NCI-H1436 treated with DMSO at 0.1 percent for 48 hours (cell line): ENCODE measurements at regions not wholly inside any gene's neighbourhood (a gene's known extent, or its start where the extent isn't known, plus 50 kb on each side); places are given as distances from the start of the nearest gene placed in this dataset.
"Not testable (repeated sequence)": the region's sequence is repeated elsewhere in the genome, so short reads cannot be mapped to it uniquely, and the experiment has no call there.

ENCODE experiments used
- DNase-seq: peaks from one replicate; lab custom pipeline; 2025; lab: John Stamatoyannopoulos, UW

- DNase-seq = no peak
These were observed 616.1 kb downstream of the MAFB start for GRCh38 chr20:40072907-40073306.

GRCh38 chr20:40056171-40056570 is 632.9 kb downstream of the MAFB start:
- DNase-seq = no peak

GRCh38 chr20:40055711-40056110 is 633.3 kb downstream of the MAFB start:
- no peak for DNase-seq

GRCh38 chr20:40054311-40054710 is 634.7 kb downstream of the MAFB start:
- DNase-seq = no peak

GRCh38 chr20:40050596-40050995 is 638.4 kb downstream of the MAFB start:
- DNase-seq = no peak

GRCh38 chr20:40049854-40050253 is 639.2 kb downstream of the MAFB start:
- DNase-seq = no peak

- DNase-seq = no peak
These were observed 642.3 kb downstream of the MAFB start for GRCh38 chr20:40046703-40047102.

- no peak for DNase-seq
These were observed 651.5 kb downstream of the MAFB start for GRCh38 chr20:40037511-40037910.

GRCh38 chr20:40029589-40029988 is 659.4 kb downstream of the MAFB start:
- DNase-seq = no peak

- peak; percentile 2 for DNase-seq
These were observed 669.5 kb downstream of the MAFB start for GRCh38 chr20:40019510-40019909.

GRCh38 chr20:40017765-40018164 is 671.3 kb downstream of the MAFB start:
- no peak for DNase-seq

- DNase-seq = no peak
These were observed 672.1 kb downstream of the MAFB start for GRCh38 chr20:40016890-40017289.

GRCh38 chr20:40016392-40016791 is 672.6 kb downstream of the MAFB start:
- no peak for DNase-seq

- DNase-seq = not testable (repeated sequence)
These were observed 677.0 kb downstream of the MAFB start for GRCh38 chr20:40012026-40012425.

- no peak for DNase-seq
These were observed 678.6 kb downstream of the MAFB start for GRCh38 chr20:40010483-40010882.

- no peak for DNase-seq
These were observed 679.5 kb downstream of the MAFB start for GRCh38 chr20:40009542-40009941.

- no peak for DNase-seq
These were observed 680.9 kb downstream of the MAFB start for GRCh38 chr20:40008177-40008576.

GRCh38 chr20:40006168-40006860 is 682.7 kb downstream of the MAFB start:
- no peak for DNase-seq

GRCh38 chr20:40004092-40004491 is 684.9 kb downstream of the MAFB start:
- not testable (repeated sequence) for DNase-seq

- DNase-seq = no peak
These were observed 695.3 kb downstream of the MAFB start for GRCh38 chr20:39993742-39994141.

GRCh38 chr20:39990692-39991091 is 698.3 kb downstream of the MAFB start:
- DNase-seq = no peak

GRCh38 chr20:39988991-39989390 is 700.0 kb downstream of the MAFB start:
- DNase-seq = no peak

- DNase-seq = no peak
These were observed 702.7 kb downstream of the MAFB start for GRCh38 chr20:39986173-39986904.
